ENCODE measurements at regions not wholly inside any gene's neighbourhood (a gene's known extent, or its start where the extent isn't known, plus 50 kb on each side); places are given as distances from the start of the nearest gene placed in this dataset.
"Not testable (repeated sequence)": the region's sequence is repeated elsewhere in the genome, so short reads cannot be mapped to it uniquely, and the experiment has no call there.

- TF ChIP-seq POLR2A, CTCF, POLR2AphosphoS5 (IDR thresholded peaks at IDR 0.05): not testable (repeated sequence)
Observed at GRCh38 chr1:19551837-19552236, 66.5 kb upstream of the CAPZB start.
